Left lung (tissue), 4 donors: ENCODE measurements at regions not wholly inside any gene's neighbourhood (a gene's known extent, or its start where the extent isn't known, plus 50 kb on each side); places are given as distances from the start of the nearest gene placed in this dataset.
A peak's percentile ranks its signal among the peaks of the same experiment; 100 is the strongest.

Experiments
- ATAC-seq: fragments of 200-7000 bp; cut with Tn5 transposase; one replicate; pipeline ENCODE4 v1.9.1; 2020; ENCODE audit warnings: moderate library complexity
- DNase-seq, 4 donors: peaks; one replicate each; pipeline ENCODE4 v3.0.0-alpha.2; 2013 to 2020
- H3K27ac ChIP-seq, 2 donors: fragments of 200-600 bp; sonication (generic) in 1 of 2; one replicate each; pipeline versions ENCODE4 v1.5.0 to v1.8.0; 2020 to 2021
- H3K27me3 ChIP-seq, 2 donors: fragments of 200-600 bp; sonication (generic) in 1 of 2; one replicate each; pipeline versions ENCODE4 v1.5.0 to v1.8.0; 2020 to 2021
- H3K36me3 ChIP-seq, 2 donors: fragments of 200-600 bp; sonication (generic) in 1 of 2; one replicate each; pipeline versions ENCODE4 v1.5.0 to v1.8.0; 2020 to 2021
- H3K4me1 ChIP-seq, 2 donors: fragments of 200-600 bp; one replicate each; pipeline ENCODE4 v1.8.0; 2021
- H3K4me3 ChIP-seq, 2 donors: fragments of 200-600 bp; sonication (generic) in 1 of 2; one replicate each; pipeline versions ENCODE4 v1.5.0 to v1.8.0; 2020 to 2021; ENCODE audit warnings: mild to moderate bottlenecking in 1 of 2
- H3K9me3 ChIP-seq, 2 donors: fragments of 200-600 bp; sonication (generic) in 1 of 2; one replicate each; pipeline versions ENCODE4 v1.5.0 to v1.8.0; 2020 to 2021
- CTCF ChIP-seq, 2 donors: fragments of 200-600 bp; sonication (generic) in 1 of 2; IDR thresholded peaks; one replicate each; pipeline versions ENCODE4 v1.5.0 to v1.8.0; 2021; ENCODE audit warnings: antibody characterized with exemption in 2 of 2
- intact Hi-C, 2 donors: fragments of 100-400 bp; cut with DNase I; formaldehyde crosslinking; loops; one replicate each; pipeline versions ENCODE4 v1.11.2 to v1.14.2; 2022
- donor health status: DM: no; HTN: yes; CAD: no.
- donor health status: DM: no; HTN: no; CAD: no.

GRCh38 chr4:111780965-111781364 lies 364.3 kb upstream of the FAM241A start:
- DNase-seq: no peak
- no peak for ATAC-seq
- intact Hi-C loops: no loop called here
- Histone ChIP-seq H3K9me3 (no peaks in the 10 kb centered on the region), H3K4me1 (no peaks in the 10 kb centered on the region), H3K4me3 (no peak overlapping the region), H3K27ac (no peak overlapping the region), H3K36me3 (no peaks in the 10 kb centered on the region), H3K27me3 (no peaks in the 10 kb centered on the region)
- TF ChIP-seq CTCF (IDR thresholded peaks at IDR 0.05): no peak

GRCh38 chr4:111781611-111782010 lies 363.6 kb upstream of the FAM241A start:
- Histone ChIP-seq H3K4me1 (no peaks in the 10 kb centered on the region), H3K4me3 (no peak overlapping the region)
- intact Hi-C loops: no loop called here

GRCh38 chr4:111788099-111788498 lies 357.2 kb upstream of the FAM241A start:
- H3K36me3 ChIP-seq: no peaks in the 10 kb centered on the region
- H3K4me1 ChIP-seq: no peaks in the 10 kb centered on the region
- no peak overlapping the region for H3K27ac ChIP-seq
- ATAC-seq (no peak), DNase-seq (peak in 1 of 4 donors; percentile 71)
- H3K9me3 ChIP-seq: no peaks in the 10 kb centered on the region
- H3K4me3 ChIP-seq: no peak overlapping the region
- peaks cover 8 to 15% of the 10 kb centered on the region in 2 donors for H3K27me3 ChIP-seq
- intact Hi-C loops: no loop called here
- no peak for TF ChIP-seq CTCF (IDR thresholded peaks at IDR 0.05)

More at GRCh38 chr4:111781611-111782010, 363.6 kb upstream of the FAM241A start:
- Histone ChIP-seq H3K9me3 (no peaks in the 10 kb centered on the region), H3K27ac (no peak overlapping the region), H3K27me3 (peaks cover 0 to 4% of the 10 kb centered on the region in 2 donors), H3K36me3 (no peaks in the 10 kb centered on the region)
- DNase-seq: no peak
- ATAC-seq: no peak
- TF ChIP-seq CTCF (IDR thresholded peaks at IDR 0.05): no peak

GRCh38 chr4:111789901-111790640 lies 355.2 kb upstream of the FAM241A start:
- Histone ChIP-seq H3K9me3 (no peaks in the 10 kb centered on the region), H3K4me3 (no peak overlapping the region), H3K36me3 (no peaks in the 10 kb centered on the region), H3K27ac (no peak overlapping the region), H3K27me3 (peaks cover 8 to 15% of the 10 kb centered on the region in 2 donors), H3K4me1 (no peaks in the 10 kb centered on the region)
- ATAC-seq (no peak), DNase-seq (no peak)
- intact Hi-C loops: no loop called here
- no peak for TF ChIP-seq CTCF (IDR thresholded peaks at IDR 0.05)

- intact Hi-C loops: no loop called here
- Histone ChIP-seq H3K9me3 (no peaks in the 10 kb centered on the region), H3K27me3 (peaks cover 5 to 7% of the 10 kb centered on the region in 2 donors), H3K4me3 (no peak overlapping the region), H3K4me1 (no peaks in the 10 kb centered on the region), H3K36me3 (no peaks in the 10 kb centered on the region), H3K27ac (no peak overlapping the region)
- ATAC-seq: no peak
- no peak for TF ChIP-seq CTCF (IDR thresholded peaks at IDR 0.05)
- DNase-seq: no peak
These were observed 352.6 kb upstream of the FAM241A start for GRCh38 chr4:111792632-111793031.
